Ureter (tissue), 1 donor: ENCODE measurements at regions not wholly inside any gene's neighbourhood (a gene's known extent, or its start where the extent isn't known, plus 50 kb on each side); places are given as distances from the start of the nearest gene placed in this dataset.
"Not testable (repeated sequence)": the region's sequence is repeated elsewhere in the genome, so short reads cannot be mapped to it uniquely, and the experiment has no call there.

ENCODE experiments used
- DNase-seq: peaks from one replicate; pipeline ENCODE4 v3.0.0-alpha.2; 2020; ENCODE audit warnings: low spot score
- donor health status: DM: yes; HTN: yes; CAD: no.

GRCh38 chr20:53800418-53800817 lies 206.8 kb upstream of the ZNF217 start:
- no peak for DNase-seq

DNA sequence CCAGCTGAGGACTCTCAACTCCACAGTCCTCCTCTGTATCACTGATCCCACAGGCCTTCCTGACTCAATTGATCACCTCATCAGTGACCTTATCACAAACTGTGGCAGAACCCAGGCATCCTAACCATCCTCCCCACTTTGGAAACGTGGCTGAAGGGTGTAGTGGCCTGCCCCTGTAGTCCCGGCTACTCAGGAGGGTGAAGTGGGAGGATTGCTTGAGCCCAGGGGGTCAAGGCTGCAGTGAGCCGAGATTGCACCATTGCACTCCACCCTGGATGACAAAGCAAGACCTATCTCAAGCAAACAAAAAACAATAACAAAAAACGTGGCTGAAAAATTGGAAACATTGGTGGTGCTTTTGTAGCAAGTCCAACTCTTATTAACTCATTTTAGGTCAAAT lies 203.4 kb upstream of the ZNF217 start:
- no peak for DNase-seq

DNA sequence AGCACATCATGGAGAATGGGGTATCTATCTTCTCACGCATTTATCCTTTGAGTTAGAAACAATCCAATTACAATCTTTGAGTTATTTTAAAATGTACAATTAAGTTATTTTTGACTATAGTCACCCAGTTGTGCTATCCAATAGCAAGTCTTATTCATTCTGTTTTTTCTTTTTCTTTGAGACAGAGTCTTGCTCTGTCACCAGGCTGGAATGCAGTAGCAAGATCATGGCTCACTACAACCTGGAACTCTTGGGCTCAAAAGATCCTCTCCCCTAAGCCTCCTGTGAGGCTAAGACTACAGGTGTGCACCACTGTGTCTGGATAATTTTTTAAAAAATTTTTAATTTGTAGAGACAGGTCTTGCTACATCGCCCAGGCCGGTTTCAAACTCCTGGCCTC lies 201.5 kb upstream of the ZNF217 start:
- DNase-seq, result no peak

GRCh38 chr20:53794529-53795115 lies 201.0 kb upstream of the ZNF217 start:
- no peak for DNase-seq

DNA sequence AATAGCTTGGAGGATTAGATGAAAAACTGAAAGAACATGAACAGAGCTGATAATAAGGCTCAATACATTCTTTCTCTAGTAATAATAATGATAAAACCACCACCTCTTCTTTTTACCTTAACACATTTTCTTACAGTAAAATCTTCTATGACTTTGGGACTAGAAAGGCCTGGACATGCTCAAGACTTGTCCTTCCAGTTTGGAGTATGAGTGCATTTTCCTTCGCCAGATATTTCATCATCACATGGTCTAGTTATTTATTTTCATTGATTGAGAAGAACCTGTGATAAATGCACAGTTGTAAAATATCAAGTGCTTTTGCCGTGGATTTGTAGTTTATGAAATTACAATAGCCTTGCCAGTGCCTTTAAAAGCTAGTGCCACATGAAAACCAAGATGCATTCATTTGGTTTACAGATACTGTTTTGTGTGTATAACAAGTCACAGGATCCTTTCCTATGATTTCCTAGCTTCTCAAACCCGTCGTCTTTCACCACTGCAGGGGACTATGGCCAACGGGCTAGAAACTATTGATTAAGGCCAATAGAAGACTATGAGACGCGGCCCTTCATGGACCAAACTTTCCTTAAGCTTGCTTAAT lies 200.2 kb upstream of the ZNF217 start:
- DNase-seq, result no peak

DNA sequence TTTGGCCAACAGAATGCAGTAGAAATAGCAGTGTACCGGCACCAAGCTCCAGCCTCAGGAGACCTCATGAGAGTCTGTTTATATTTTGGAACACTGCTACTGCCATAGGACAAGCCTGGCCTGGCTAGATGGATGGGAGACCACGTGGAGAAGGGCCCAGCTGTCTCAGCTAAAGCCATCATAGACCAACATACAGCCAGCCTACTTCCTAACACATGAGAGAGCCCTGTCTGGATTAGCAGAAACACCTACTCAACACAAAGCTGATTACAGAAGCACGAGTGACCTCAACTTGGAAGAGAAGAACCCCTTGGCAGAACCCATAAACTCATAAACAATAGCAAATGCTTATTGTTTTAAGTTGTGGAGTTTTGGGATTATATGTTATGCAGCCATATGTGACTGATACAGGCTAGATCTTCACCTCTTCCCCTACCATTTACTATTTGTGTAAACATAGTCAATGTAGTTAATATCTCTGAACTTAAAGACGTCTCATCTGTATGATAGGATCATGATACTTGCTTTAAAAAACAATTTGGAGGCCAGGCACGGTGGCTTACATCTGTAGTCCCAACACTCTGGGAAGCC lies 199.4 kb upstream of the ZNF217 start:
- DNase-seq, result no peak

DNA sequence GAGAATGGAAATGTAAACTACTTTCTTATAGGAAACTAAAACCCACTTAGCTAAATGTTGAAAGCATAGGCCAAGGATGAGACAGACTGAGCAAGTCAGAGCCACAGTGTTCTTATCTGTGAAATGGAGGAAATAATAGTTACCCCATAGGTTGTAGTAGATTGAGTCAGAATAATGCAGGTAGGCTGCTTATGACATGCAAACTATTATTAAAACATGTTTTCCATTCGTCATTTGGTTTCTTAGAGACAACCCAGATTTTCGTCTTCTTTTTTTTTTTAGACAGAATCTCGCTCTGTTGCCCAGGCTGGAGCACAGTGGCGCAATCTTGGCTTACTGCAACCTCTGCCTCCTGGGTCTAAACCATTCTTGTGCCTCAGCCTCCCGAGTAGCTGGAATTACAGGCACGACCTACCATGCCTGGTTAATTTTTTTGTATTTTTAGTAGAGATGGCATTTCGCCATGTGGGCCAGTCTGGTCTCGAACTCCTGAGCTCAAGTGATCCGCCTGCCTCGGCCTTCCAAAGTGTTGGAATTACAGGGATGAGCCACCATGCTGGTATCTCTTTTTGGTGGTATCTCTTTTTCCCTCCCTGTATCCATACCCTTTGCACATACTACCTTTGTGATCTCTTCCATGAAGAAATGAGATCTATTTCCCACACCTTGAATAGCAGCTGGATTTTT lies 196.5 kb upstream of the ZNF217 start:
- no peak for DNase-seq

- DNase-seq, result no peak
These were observed 194.8 kb upstream of the ZNF217 start for GRCh38 chr20:53788253-53789022.

DNA sequence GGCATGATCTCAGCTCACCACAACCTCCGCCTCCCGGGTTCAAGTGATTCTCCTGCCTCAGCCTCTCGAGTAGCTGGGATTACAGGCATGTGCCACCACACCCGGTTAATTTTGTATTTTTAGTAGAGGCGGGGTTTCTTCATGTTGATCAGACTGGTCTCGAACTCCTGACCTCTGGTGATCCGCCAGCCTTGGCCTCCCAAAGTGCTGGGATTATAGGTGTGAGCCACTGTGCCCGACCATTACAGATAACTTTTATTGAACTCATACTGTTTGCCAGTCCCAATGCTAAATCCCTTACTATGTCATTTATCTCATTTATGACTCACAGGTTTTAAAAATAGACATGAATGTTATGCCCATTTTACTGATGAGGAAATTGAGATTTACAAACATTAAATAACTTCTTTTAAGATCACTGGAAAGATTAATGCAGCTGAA lies 193.9 kb upstream of the ZNF217 start:
- not testable (repeated sequence) for DNase-seq

DNA sequence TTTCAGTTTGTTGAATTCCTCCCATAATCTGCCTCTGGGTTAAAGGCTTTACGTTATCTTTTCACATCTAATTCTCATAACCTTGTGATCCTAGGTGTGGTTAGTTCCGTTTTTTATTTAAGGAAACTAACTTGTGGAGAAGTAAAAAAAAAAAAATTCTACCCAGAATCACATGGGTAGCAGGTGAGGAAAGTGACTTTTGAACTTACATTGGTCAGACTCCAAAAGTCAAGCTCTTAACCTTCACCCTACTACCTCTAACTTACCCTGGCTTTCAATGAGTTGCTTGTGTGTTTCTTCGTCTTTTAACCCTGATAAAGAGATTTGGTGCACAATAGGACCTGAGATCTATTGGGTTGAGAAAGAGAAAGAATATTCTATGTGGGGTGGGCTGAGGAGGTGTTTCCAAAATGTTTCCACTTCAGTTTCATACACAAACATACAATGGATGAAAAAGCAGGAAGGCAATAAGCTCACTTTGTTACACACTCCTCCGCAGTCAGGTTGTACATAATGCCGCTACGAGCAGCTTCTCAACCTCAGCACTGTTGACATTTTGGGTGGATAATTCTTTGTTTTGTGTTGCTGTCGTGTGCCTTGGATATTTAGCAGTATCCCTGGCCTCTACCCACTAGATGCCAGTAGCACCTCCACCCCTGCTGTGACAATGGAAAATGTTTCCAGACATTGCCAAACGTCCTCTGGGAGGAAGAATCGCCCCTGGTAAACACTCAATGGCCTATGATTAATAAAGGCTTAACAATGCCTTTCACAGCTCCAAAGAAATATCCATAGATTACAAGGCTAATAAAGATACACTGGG lies 193.0 kb upstream of the ZNF217 start:
- DNase-seq, result no peak

- DNase-seq, result no peak
These were observed 192.4 kb upstream of the ZNF217 start for GRCh38 chr20:53786071-53786444.

DNA sequence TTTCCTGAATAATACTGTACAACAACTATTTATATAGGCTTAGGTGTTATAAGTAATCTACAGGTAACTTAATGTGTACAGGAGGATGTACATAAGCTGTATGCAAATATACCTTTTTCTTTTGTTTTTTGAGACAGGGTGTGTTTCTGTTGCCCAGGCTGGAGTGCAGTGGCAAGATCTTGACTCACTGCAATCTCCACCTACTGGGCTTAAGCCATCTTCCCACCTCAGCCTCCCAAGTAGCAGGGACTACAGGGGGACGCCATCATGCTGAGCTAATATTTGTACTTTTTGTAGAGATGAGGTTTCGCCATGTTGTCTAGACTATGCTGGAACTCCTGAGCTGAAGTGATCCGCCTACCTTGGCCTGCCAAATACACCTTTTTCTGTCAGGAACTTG lies 191.7 kb upstream of the ZNF217 start:
- no peak for DNase-seq

- no peak for DNase-seq
These were observed 190.1 kb upstream of the ZNF217 start for GRCh38 chr20:53783768-53784167.

DNA sequence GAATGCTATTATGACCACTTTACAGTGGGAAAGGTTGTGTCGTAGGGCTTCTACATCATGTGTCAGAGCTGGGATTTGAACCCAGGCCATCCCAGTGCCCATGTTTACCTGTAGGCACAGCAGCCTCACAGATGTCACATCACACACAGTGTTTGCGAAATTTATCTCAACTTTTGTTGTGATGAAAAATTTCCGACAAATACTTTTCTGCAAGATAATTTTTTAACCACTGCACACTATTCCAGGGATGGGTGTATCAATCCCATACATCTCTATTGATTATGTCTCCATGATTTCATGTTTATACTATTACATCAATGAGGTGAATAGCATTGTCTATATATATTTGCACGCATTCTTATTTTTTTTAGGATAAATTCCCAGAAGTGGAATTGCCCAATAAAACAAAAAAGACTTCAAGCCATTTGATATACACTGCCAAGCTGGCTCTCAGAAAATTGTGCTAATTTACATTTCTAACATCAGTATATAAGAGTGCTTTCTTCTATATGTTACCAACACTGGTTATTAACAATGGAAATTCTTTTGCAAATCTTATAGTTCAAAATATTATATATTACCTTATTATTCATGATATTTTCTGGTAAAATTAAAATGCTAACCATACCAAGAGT lies 189.1 kb upstream of the ZNF217 start:
- no peak for DNase-seq

- DNase-seq, result no peak
These were observed 186.2 kb upstream of the ZNF217 start for GRCh38 chr20:53779822-53780221.

DNA sequence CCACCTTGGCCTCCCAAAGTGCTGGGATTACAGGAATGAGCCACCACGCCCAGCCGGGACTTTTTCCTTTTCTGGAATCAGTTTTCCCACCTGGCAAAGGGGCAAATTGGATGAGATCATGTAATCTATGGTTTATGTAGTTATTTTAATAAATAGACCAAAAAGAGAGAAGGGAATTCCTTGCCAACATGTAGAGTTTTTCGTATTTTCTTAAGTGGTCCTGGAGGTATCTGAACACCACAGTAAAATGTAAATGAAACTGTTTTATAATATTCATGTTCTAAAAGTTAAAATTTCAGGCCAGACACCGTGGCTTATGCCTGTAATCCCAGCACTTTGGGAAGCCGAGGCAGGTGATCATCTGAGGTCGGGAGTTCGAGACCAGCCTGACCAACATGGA lies 185.1 kb upstream of the ZNF217 start:
- DNase-seq, result no peak

DNA sequence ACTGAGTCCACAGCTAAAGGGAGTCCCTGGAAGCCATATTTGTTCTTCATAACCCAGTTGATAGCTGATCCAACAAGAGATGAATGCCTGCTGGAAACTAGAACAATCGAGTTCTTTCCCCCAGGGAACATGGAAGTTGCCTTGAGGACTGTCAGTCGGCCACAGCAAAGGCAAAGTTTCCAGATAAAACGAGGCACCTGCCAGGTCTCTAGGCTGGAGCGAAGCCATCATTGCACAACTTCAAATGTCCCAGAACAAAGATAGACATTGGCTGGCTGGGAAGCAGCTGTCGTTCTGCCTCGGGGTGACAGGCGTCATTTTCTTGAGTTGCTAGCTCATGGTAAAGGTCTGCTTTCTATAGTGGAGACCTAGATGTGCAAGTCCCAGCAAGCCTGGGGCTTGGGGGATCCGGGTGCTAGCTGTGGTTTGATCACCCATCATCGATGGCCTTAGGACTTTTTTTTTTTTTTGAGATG lies 184.4 kb upstream of the ZNF217 start:
- no peak for DNase-seq

GRCh38 chr20:53777402-53777801 lies 183.8 kb upstream of the ZNF217 start:
- DNase-seq, result not testable (repeated sequence)

DNA sequence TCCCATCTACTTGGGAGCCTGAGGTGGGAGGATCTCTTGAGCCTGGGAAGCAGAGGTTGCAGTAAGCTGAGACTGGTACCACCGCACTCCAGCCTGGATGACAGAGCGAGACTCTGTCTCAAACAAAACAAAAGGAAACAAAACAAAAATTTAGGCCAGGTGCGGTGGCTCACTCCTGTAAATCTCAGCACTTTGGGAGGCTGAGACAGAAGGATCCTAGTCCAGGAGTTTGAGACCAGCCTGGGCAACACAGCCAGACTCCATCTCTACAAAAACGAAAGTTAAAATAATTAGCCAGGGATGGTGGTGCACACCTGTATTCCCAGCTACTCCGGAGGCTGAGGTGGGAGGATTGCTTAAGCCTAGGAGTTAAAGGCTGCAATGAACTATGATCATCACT lies 183.2 kb upstream of the ZNF217 start:
- DNase-seq, result no peak

GRCh38 chr20:53774461-53775203 lies 181.0 kb upstream of the ZNF217 start:
- no peak for DNase-seq
